NOMO-1 treated with DMSO at 0.1 percent for 48 hours (cell line): ENCODE measurements at regions not wholly inside any gene's neighbourhood (a gene's known extent, or its start where the extent isn't known, plus 50 kb on each side); places are given as distances from the start of the nearest gene placed in this dataset.
A peak's percentile ranks its signal among the peaks of the same experiment; 100 is the strongest.

ENCODE experiments used
- DNase-seq: peaks from one replicate; lab custom pipeline; 2025; ENCODE audit not compliant: unreplicated experiment; lab: John Stamatoyannopoulos, UW

GRCh38 chr2:104432991-104433390, 420.9 kb upstream of the POU3F3 start:
- DNase-seq = no peak

GRCh38 chr2:104433657-104434056, 420.3 kb upstream of the POU3F3 start:
- no peak for DNase-seq

GRCh38 chr2:104434318-104434792, 419.6 kb upstream of the POU3F3 start:
- DNase-seq = no peak

- no peak for DNase-seq
Observed at GRCh38 chr2:104434966-104435365, 418.9 kb upstream of the POU3F3 start.

GRCh38 chr2:104438481-104438880, 415.4 kb upstream of the POU3F3 start:
- no peak for DNase-seq

- DNase-seq = no peak
Observed at GRCh38 chr2:104443145-104443544, 410.8 kb upstream of the POU3F3 start.

GRCh38 chr2:104444392-104444791, 409.5 kb upstream of the POU3F3 start:
- DNase-seq = no peak

GRCh38 chr2:104444889-104445288, 409.0 kb upstream of the POU3F3 start:
- no peak for DNase-seq

- no peak for DNase-seq
Observed at GRCh38 chr2:104447831-104448434, 406.0 kb upstream of the POU3F3 start.

GRCh38 chr2:104448661-104449440, 405.1 kb upstream of the POU3F3 start:
- no peak for DNase-seq

GRCh38 chr2:104452558-104452957, 401.4 kb upstream of the POU3F3 start:
- DNase-seq = no peak

- DNase-seq = no peak
Observed at GRCh38 chr2:104462731-104463130, 391.2 kb upstream of the POU3F3 start.

- peak; percentile 58 for DNase-seq
Observed at GRCh38 chr2:104465981-104466380, 387.9 kb upstream of the POU3F3 start.

GRCh38 chr2:104468846-104469245, 385.1 kb upstream of the POU3F3 start:
- DNase-seq = no peak

GRCh38 chr2:104472076-104472475, 381.8 kb upstream of the POU3F3 start:
- no peak for DNase-seq

GRCh38 chr2:104473546-104473945, 380.4 kb upstream of the POU3F3 start:
- peak; percentile 78 for DNase-seq

GRCh38 chr2:104474716-104475115, 379.2 kb upstream of the POU3F3 start:
- no peak for DNase-seq

- DNase-seq = no peak
Observed at GRCh38 chr2:104476075-104476474, 377.8 kb upstream of the POU3F3 start.

- DNase-seq = no peak
Observed at GRCh38 chr2:104476563-104476988, 377.3 kb upstream of the POU3F3 start.

- no peak for DNase-seq
Observed at GRCh38 chr2:104481341-104481740, 372.6 kb upstream of the POU3F3 start.

GRCh38 chr2:104487366-104487765, 366.5 kb upstream of the POU3F3 start:
- peak; percentile 82 for DNase-seq

- DNase-seq = no peak
Observed at GRCh38 chr2:104493698-104494097, 360.2 kb upstream of the POU3F3 start.
